CD4-positive, alpha-beta T cell (primary cell): ENCODE measurements at regions not wholly inside any gene's neighbourhood (a gene's known extent, or its start where the extent isn't known, plus 50 kb on each side); places are given as distances from the start of the nearest gene placed in this dataset.

Source experiments
- ATAC-seq: fragments of 200-7000 bp; cut with Tn5 transposase; one replicate; pipeline ENCODE4 v1.10.0; 2022; ENCODE audit warnings: mild to moderate bottlenecking; ENCODE audit not compliant: poor library complexity
- CTCF ChIA-PET: fragments of 350-600 bp; sonication (Branson Sonifier 250); formaldehyde crosslinking; loops from one replicate; lab custom pipeline; 2021; ENCODE audit warnings: antibody characterized with exemption, inconsistent platforms; lab: Charles Lee
- POLR2A ChIA-PET: fragments of 350-600 bp; sonication (Branson Sonifier 250); formaldehyde crosslinking; loops from one replicate; lab custom pipeline; 2021; ENCODE audit warnings: antibody characterized with exemption, inconsistent platforms; lab: Charles Lee
- DNase-seq, 14 experiments: peaks; one replicate each; pipeline ENCODE4 v3.0.0-alpha.2; 2013 to 2020; ENCODE audit warnings: mixed read lengths in 2 of 14
- H3K27ac ChIP-seq, 2 donors: one replicate each; pipeline versions ENCODE4 v1.5.1 to v1.7.0; 2013; ENCODE audit warnings: low read length in 2 of 2, low read depth in 1 of 2, mild to moderate bottlenecking in 1 of 2
- H3K27me3 ChIP-seq, 2 experiments: 1 replicate in 1 of 2; 2 replicates in 1 of 2; pipeline versions ENCODE4 v1.6.1 to v1.7.0; 2013; ENCODE audit warnings: low read length in 2 of 2, control low read depth in 1 of 2, mild to moderate bottlenecking in 1 of 2, moderate library complexity in 1 of 2; ENCODE audit not compliant: insufficient read depth in 2 of 2, control insufficient read depth in 1 of 2
- H3K36me3 ChIP-seq: one replicate; pipeline ENCODE4 v1.6.1; 2013; ENCODE audit warnings: low read length, control low read depth; ENCODE audit not compliant: insufficient read depth
- H3K4me1 ChIP-seq: one replicate; pipeline ENCODE4 v1.6.1; 2013; ENCODE audit warnings: low read length, control low read depth; ENCODE audit not compliant: insufficient read depth
- H3K4me3 ChIP-seq: one replicate; pipeline ENCODE4 v1.5.1; 2013; ENCODE audit warnings: mild to moderate bottlenecking, low read length, moderate library complexity
- H3K9me3 ChIP-seq, 2 experiments: 1 replicate in 1 of 2; 2 replicates in 1 of 2; pipeline versions ENCODE4 v1.6.1 to v1.7.0; 2013; ENCODE audit warnings: low read length in 2 of 2, mild to moderate bottlenecking in 2 of 2, control low read depth in 1 of 2, moderate library complexity in 1 of 2; ENCODE audit not compliant: control insufficient read depth in 1 of 2, insufficient read depth in 1 of 2
- H3K27ac Mint-ChIP-seq: one replicate; pipeline ENCODE4 v1.8.0; 2020; ENCODE audit warnings: mixed read lengths
- H3K27me3 Mint-ChIP-seq: one replicate; pipeline ENCODE4 v1.8.0; 2021; ENCODE audit warnings: mixed read lengths
- H3K36me3 Mint-ChIP-seq: one replicate; pipeline ENCODE4 v1.8.0; 2021; ENCODE audit warnings: low read depth, mixed read lengths
- H3K4me1 Mint-ChIP-seq: one replicate; pipeline ENCODE4 v1.8.0; 2021; ENCODE audit warnings: low read depth, mixed read lengths
- H3K4me3 Mint-ChIP-seq: one replicate; pipeline ENCODE4 v1.8.0; 2020; ENCODE audit warnings: mild to moderate bottlenecking, mixed read lengths
- H3K9me3 Mint-ChIP-seq: one replicate; pipeline ENCODE4 v1.8.0; 2020; ENCODE audit warnings: mixed read lengths
- intact Hi-C, 2 experiments: fragments of 100-400 bp; cut with DNase I in 1 of 2; cut with micrococcal nuclease in 1 of 2; formaldehyde crosslinking; loops; one replicate each; pipeline versions ENCODE4 v1.15.1 to v1.9.0; 2023 to 2025; cut with DNase I, micrococcal nuclease
- TF ChIP-seq, protein P1 (sequence below): fragments of 200-600 bp; IDR thresholded peaks from one replicate; pipeline ENCODE4 v1.8.0; 2022; ENCODE audit warnings: antibody characterized with exemption, mild to moderate bottlenecking

DNA sequence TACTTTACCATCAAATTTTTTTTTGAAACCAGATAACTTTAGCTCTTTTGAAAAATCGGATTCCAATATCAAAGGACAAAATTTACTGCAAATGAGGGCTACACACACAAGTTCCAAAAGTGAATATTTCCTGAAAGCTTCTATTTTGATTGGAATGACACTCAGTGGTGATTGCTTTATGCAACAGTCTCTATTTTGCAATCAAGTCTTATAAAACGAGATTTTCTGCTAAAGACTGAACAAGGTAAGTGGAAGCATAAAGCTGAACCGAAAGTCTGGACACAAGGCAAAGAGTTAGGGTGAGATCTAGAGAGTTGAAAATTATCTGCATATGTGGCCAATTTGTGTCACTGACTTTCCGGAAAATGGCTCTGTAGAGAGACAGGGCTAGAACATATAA is 145.0 kb upstream of the OSR1 start:
- H3K9me3 ChIP-seq: no peaks in the 10 kb centered on the region
- no peaks in the 10 kb centered on the region for H3K36me3 Mint-ChIP-seq
- intact Hi-C loops: no loop called here
- no peak overlapping the region for H3K4me3 ChIP-seq
- no peaks in the 10 kb centered on the region for H3K4me1 ChIP-seq
- H3K4me1 Mint-ChIP-seq: no peaks in the 10 kb centered on the region
- no peak for ATAC-seq
- H3K27me3 ChIP-seq: peaks cover 3 to 4% of the 10 kb centered on the region in 2 experiments
- TF ChIP-seq, protein P1, sequence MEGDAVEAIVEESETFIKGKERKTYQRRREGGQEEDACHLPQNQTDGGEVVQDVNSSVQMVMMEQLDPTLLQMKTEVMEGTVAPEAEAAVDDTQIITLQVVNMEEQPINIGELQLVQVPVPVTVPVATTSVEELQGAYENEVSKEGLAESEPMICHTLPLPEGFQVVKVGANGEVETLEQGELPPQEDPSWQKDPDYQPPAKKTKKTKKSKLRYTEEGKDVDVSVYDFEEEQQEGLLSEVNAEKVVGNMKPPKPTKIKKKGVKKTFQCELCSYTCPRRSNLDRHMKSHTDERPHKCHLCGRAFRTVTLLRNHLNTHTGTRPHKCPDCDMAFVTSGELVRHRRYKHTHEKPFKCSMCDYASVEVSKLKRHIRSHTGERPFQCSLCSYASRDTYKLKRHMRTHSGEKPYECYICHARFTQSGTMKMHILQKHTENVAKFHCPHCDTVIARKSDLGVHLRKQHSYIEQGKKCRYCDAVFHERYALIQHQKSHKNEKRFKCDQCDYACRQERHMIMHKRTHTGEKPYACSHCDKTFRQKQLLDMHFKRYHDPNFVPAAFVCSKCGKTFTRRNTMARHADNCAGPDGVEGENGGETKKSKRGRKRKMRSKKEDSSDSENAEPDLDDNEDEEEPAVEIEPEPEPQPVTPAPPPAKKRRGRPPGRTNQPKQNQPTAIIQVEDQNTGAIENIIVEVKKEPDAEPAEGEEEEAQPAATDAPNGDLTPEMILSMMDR: no peak
- H3K4me3 Mint-ChIP-seq: no peak overlapping the region
- H3K27me3 Mint-ChIP-seq: peaks cover 41% of the 10 kb centered on the region
- no peaks in the 10 kb centered on the region for H3K36me3 ChIP-seq
- POLR2A ChIA-PET: no interaction called here
- H3K27ac Mint-ChIP-seq: no peak overlapping the region
- no peak overlapping the region for H3K27ac ChIP-seq
- DNase-seq: no peak
- CTCF ChIA-PET: no interaction called here
- H3K9me3 Mint-ChIP-seq: no peaks in the 10 kb centered on the region

DNA sequence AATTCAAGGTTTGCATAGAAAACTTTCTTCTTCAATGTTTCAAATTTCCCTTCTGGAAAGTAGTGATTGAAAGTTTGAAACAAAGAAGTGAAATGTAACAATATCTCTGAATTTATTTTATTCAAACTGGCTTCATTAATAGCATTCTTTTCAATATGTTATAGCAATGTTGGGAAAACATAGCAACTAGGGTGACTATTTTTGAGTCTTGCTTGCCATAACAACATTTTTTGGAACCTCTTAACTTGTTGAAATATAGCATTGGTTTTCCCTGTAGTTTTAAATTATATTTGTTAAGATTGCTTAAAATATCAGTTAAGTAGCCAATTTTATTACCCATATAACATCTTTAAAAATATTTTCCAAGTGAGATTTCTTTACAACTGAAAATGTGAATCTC is 141.7 kb upstream of the OSR1 start:
- no peaks in the 10 kb centered on the region for H3K4me1 ChIP-seq
- no peaks in the 10 kb centered on the region for H3K36me3 Mint-ChIP-seq
- no peak overlapping the region for H3K27ac Mint-ChIP-seq
- DNase-seq (no peak), ATAC-seq (no peak)
- ChIA-PET CTCF (no interaction called here), POLR2A (no interaction called here)
- TF ChIP-seq, protein P1: no peak
- H3K36me3 ChIP-seq: no peaks in the 10 kb centered on the region
- no peaks in the 10 kb centered on the region for H3K9me3 ChIP-seq
- no peaks in the 10 kb centered on the region for H3K9me3 Mint-ChIP-seq
- peaks cover 19% of the 10 kb centered on the region for H3K27me3 Mint-ChIP-seq
- H3K4me1 Mint-ChIP-seq: no peaks in the 10 kb centered on the region
- H3K27me3 ChIP-seq: no peaks in the 10 kb centered on the region
- no peak overlapping the region for H3K27ac ChIP-seq
- H3K4me3 ChIP-seq: no peak overlapping the region
- no peak overlapping the region for H3K4me3 Mint-ChIP-seq
- intact Hi-C loops: no loop called here

DNA sequence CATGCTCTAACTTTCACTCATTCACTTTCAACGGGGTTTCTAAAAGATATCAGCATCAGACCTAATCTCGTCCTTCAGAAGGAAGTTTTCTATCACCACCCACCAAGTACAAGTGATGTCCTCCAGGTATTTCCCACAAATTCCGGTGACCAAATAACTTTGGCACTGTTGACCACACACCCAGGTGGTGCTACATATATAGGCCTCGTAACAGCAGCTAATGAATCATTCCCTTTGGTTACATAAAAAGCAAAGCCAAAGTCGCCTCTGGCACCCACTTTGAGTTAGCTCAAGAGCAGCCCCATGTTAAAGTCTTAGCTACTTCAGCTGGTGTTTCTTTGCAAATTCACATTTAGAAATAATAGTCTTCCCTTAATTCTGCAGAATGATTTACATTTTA is 138.2 kb upstream of the OSR1 start:
- no peaks in the 10 kb centered on the region for H3K36me3 ChIP-seq
- Mint-ChIP-seq H3K9me3 (no peaks in the 10 kb centered on the region), H3K27ac (no peak overlapping the region), H3K4me1 (no peaks in the 10 kb centered on the region), H3K27me3 (peaks cover 25% of the 10 kb centered on the region), H3K36me3 (no peaks in the 10 kb centered on the region), H3K4me3 (no peak overlapping the region)
- no peaks in the 10 kb centered on the region for H3K4me1 ChIP-seq
- ChIA-PET CTCF (no interaction called here), POLR2A (no interaction called here)
- no peaks in the 10 kb centered on the region for H3K27me3 ChIP-seq
- TF ChIP-seq, protein P1: no peak
- DNase-seq (no peak), ATAC-seq (no peak)
- H3K9me3 ChIP-seq: no peaks in the 10 kb centered on the region
- intact Hi-C loops: no loop called here
- no peak overlapping the region for H3K27ac ChIP-seq
- no peak overlapping the region for H3K4me3 ChIP-seq
